ENCODE measurements at regions not wholly inside any gene's neighbourhood (a gene's known extent, or its start where the extent isn't known, plus 50 kb on each side); places are given as distances from the start of the nearest gene placed in this dataset.

DNA sequence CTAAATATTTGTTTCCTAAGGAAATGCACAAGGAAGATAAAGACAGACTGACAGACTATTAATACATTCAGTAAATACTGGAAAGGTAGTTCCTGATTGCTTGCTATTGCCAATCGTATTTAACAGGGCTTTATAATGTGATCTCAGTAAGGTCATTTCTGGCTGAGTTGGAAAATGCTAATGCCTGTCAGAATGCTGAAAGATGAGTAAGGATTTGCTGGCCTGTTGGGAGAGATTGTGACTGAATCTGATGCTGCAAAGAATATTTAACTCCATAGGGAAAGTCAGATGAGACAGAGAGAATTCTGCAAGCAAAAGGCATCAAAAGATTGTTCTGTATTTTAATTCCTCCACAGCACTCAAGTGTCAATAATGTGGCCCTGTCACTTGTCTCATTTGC lies 169.0 kb downstream of the BEND2 start:
- no peaks in the 10 kb centered on the region for H3K9me3 ChIP-seq (ENCODE audit: control insufficient read depth in 1 of 2, low read length in 2 of 2)
- no peaks in the 10 kb centered on the region for H3K27me3 ChIP-seq (ENCODE audit: insufficient read depth, low read length)
- ChIA-PET POLR2A (ENCODE audit: partially characterized antibody) (no interaction called here), CTCF (ENCODE audit: partially characterized antibody) (no interaction called here)
- H3K4me3 ChIP-seq (ENCODE audit: low read length in 2 of 2), result no peak overlapping the region
- no peaks in the 10 kb centered on the region for H3K4me1 ChIP-seq (ENCODE audit: insufficient read depth, low read length)
- intact Hi-C loops (cut with micrococcal nuclease), result no loop called here
- no peak for DNase-seq
- Mint-ChIP-seq H3K27me3 (no peaks in the 10 kb centered on the region), H3K4me1 (no peaks in the 10 kb centered on the region), H3K36me3 (no peaks in the 10 kb centered on the region), H3K4me3 (no peak overlapping the region), H3K27ac (no peak overlapping the region), H3K9me3 (peaks cover 0 to 3% (median 0%) of the 10 kb centered on the region in 8 donors)
- no peaks in the 10 kb centered on the region for H3K36me3 ChIP-seq (ENCODE audit: insufficient read depth, low read length)
- H3K27ac ChIP-seq (ENCODE audit: low read depth, low read length), result no peak overlapping the region

DNA sequence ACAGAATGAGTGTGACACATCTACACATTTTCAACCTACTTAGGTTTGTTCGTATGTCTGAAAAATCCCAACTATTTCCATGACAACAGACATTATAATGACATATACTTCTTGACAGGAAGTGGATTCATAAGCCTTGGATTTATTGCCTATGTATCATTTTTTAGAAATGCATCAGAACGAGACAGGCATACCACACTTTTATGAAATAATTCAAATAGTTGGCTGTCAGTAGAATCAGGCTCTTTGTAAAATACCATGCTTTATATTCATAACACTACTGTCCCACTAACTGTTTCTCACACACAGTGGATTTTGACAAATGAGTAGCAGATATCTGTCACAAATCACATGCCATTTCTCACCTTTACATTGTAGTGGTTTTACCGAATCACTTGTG lies 173.2 kb downstream of the BEND2 start:
- Histone ChIP-seq H3K9me3 (ENCODE audit: control insufficient read depth in 1 of 2, low read length in 2 of 2) (no peaks in the 10 kb centered on the region), H3K4me3 (ENCODE audit: low read length in 2 of 2) (no peak overlapping the region), H3K36me3 (ENCODE audit: insufficient read depth, low read length) (no peaks in the 10 kb centered on the region), H3K4me1 (ENCODE audit: insufficient read depth, low read length) (no peaks in the 10 kb centered on the region), H3K27me3 (ENCODE audit: insufficient read depth, low read length) (no peaks in the 10 kb centered on the region), H3K27ac (ENCODE audit: low read depth, low read length) (no peak overlapping the region)
- POLR2A ChIA-PET (ENCODE audit: partially characterized antibody), result no interaction called here
- Mint-ChIP-seq H3K27ac (no peak overlapping the region), H3K4me1 (no peaks in the 10 kb centered on the region), H3K4me3 (no peak overlapping the region), H3K9me3 (peaks cover 0 to 3% (median 0%) of the 10 kb centered on the region in 8 donors), H3K27me3 (peaks cover 0 to 1% of the 10 kb centered on the region in 2 donors), H3K36me3 (no peaks in the 10 kb centered on the region)
- intact Hi-C loops (cut with micrococcal nuclease), result no loop called here
- CTCF ChIA-PET (ENCODE audit: partially characterized antibody), result no interaction called here
- no peak for DNase-seq

DNA sequence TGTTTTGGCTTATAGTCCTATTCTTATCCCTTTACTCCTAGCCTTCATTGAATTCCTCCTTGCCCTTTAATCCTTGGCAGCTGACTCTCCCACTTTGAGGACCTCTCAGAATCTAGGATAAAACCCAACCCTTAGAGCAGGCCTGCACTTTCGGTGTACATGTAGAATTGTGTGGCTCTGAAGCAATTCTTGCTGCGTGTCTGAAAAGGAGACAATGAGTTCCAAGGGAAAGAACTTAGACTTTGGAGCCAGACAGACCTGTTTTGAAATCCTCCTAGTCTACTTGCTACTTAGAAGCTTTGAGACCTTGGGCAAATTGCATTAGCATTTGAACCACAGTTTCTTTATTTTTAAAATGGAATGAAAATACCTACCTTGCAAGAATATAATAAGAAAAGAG lies 175.2 kb downstream of the BEND2 start:
- no peak for DNase-seq
- Histone ChIP-seq H3K4me1 (ENCODE audit: insufficient read depth, low read length) (no peaks in the 10 kb centered on the region), H3K9me3 (ENCODE audit: control insufficient read depth in 1 of 2, low read length in 2 of 2) (no peaks in the 10 kb centered on the region), H3K36me3 (ENCODE audit: insufficient read depth, low read length) (no peaks in the 10 kb centered on the region), H3K4me3 (ENCODE audit: low read length in 2 of 2) (no peak overlapping the region), H3K27me3 (ENCODE audit: insufficient read depth, low read length) (no peaks in the 10 kb centered on the region), H3K27ac (ENCODE audit: low read depth, low read length) (no peak overlapping the region)
- ChIA-PET CTCF (ENCODE audit: partially characterized antibody) (no interaction called here), POLR2A (ENCODE audit: partially characterized antibody) (no interaction called here)
- Mint-ChIP-seq H3K4me1 (no peaks in the 10 kb centered on the region), H3K27ac (no peak overlapping the region), H3K27me3 (peaks cover 0 to 1% of the 10 kb centered on the region in 2 donors), H3K9me3 (peaks cover 0 to 2% (median 0%) of the 10 kb centered on the region in 8 donors), H3K36me3 (no peaks in the 10 kb centered on the region), H3K4me3 (no peak overlapping the region)
- intact Hi-C loops (cut with micrococcal nuclease), result no loop called here

DNA sequence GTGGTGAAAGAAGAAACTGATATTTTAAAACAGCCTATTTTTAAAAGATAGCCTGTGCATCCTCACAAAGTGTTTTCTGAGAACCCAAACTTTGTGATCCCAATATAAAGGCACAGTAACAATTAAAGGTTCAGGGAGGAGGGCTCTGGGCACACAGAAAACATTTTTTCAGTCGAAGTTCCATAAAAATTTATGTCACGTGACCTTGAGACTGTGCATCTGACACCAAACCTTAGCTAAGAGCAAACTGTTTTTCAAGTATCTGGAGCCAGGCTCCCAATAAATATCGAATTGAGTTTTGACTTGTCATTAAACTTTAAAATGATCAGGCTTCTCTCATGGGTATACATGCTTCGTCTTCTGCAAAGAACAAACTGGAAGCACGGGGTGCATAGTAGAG lies 177.9 kb downstream of the BEND2 start:
- intact Hi-C loops (cut with micrococcal nuclease), result no loop called here
- H3K27me3 Mint-ChIP-seq, result peaks cover 0 to 1% of the 10 kb centered on the region in 2 donors
- H3K9me3 ChIP-seq (ENCODE audit: control insufficient read depth in 1 of 2, low read length in 2 of 2), result no peaks in the 10 kb centered on the region
- no peak overlapping the region for H3K27ac Mint-ChIP-seq
- no peaks in the 10 kb centered on the region for H3K36me3 ChIP-seq (ENCODE audit: insufficient read depth, low read length)
- no peaks in the 10 kb centered on the region for H3K27me3 ChIP-seq (ENCODE audit: insufficient read depth, low read length)
- H3K9me3 Mint-ChIP-seq, result no peaks in the 10 kb centered on the region
- H3K4me1 ChIP-seq (ENCODE audit: insufficient read depth, low read length), result no peaks in the 10 kb centered on the region
- no peak overlapping the region for H3K27ac ChIP-seq (ENCODE audit: low read depth, low read length)
- no peaks in the 10 kb centered on the region for H3K4me1 Mint-ChIP-seq
- ChIA-PET CTCF (ENCODE audit: partially characterized antibody) (no interaction called here), POLR2A (ENCODE audit: partially characterized antibody) (no interaction called here)
- H3K4me3 Mint-ChIP-seq, result no peak overlapping the region
- H3K36me3 Mint-ChIP-seq, result no peaks in the 10 kb centered on the region
- H3K4me3 ChIP-seq (ENCODE audit: low read length in 2 of 2), result no peak overlapping the region
- no peak for DNase-seq

DNA sequence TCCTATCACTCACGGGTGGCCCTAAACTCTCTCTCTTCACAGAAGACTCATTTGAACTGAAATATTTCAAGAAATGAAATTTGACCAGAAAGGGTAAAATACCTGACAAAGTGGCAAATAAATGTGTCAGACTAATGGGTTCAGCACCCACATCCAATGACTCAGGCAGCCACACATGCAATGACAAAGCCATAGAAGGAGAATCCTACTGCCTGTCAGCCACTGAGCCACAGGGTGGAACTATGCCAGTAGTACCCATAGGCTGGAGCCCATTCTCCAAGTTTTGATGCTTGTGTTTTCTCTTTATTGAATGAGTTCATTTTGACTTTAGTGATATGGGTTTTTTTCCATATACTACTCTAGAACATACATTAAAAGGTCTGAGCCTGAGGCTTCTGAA lies 179.0 kb downstream of the BEND2 start:
- peaks cover 0 to 1% of the 10 kb centered on the region in 2 donors for H3K27me3 Mint-ChIP-seq
- intact Hi-C loops (cut with micrococcal nuclease), result no loop called here
- H3K4me3 ChIP-seq (ENCODE audit: low read length in 2 of 2), result no peak overlapping the region
- H3K4me1 ChIP-seq (ENCODE audit: insufficient read depth, low read length), result no peaks in the 10 kb centered on the region
- H3K9me3 Mint-ChIP-seq, result no peaks in the 10 kb centered on the region
- no peaks in the 10 kb centered on the region for H3K9me3 ChIP-seq (ENCODE audit: control insufficient read depth in 1 of 2, low read length in 2 of 2)
- ChIA-PET CTCF (ENCODE audit: partially characterized antibody) (no interaction called here), POLR2A (ENCODE audit: partially characterized antibody) (no interaction called here)
- H3K4me3 Mint-ChIP-seq, result no peak overlapping the region
- no peak overlapping the region for H3K27ac Mint-ChIP-seq
- H3K27ac ChIP-seq (ENCODE audit: low read depth, low read length), result no peak overlapping the region
- H3K36me3 Mint-ChIP-seq, result no peaks in the 10 kb centered on the region
- no peak for DNase-seq
- no peaks in the 10 kb centered on the region for H3K36me3 ChIP-seq (ENCODE audit: insufficient read depth, low read length)
- no peaks in the 10 kb centered on the region for H3K4me1 Mint-ChIP-seq
- no peaks in the 10 kb centered on the region for H3K27me3 ChIP-seq (ENCODE audit: insufficient read depth, low read length)

DNA sequence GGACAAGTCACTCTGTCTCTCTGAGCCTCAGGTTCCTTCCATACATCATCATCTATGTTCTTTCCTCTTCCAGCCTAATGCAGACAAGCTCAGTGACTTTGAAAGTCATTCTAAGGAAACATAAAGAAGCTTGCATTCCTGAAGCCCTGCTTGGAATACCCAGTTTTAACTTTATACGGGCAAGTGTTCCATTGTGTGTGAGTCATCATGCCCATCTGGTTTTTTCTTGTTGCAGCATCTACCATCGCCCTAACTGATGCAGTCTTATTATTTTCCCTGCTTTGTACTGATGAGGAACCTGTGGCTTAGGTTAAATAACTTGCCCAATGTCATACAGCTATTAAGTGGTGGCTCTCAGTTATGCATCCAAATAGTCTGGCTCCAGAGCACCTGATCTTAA lies 177.9 kb upstream of the RAI2 start:
- Mint-ChIP-seq H3K27me3 (peaks cover 0 to 1% of the 10 kb centered on the region in 2 donors), H3K4me3 (no peak overlapping the region), H3K4me1 (no peaks in the 10 kb centered on the region), H3K27ac (no peak overlapping the region), H3K36me3 (no peaks in the 10 kb centered on the region), H3K9me3 (no peaks in the 10 kb centered on the region)
- H3K36me3 ChIP-seq (ENCODE audit: insufficient read depth, low read length), result no peaks in the 10 kb centered on the region
- H3K4me1 ChIP-seq (ENCODE audit: insufficient read depth, low read length), result no peaks in the 10 kb centered on the region
- no peak for DNase-seq
- H3K4me3 ChIP-seq (ENCODE audit: low read length in 2 of 2), result no peak overlapping the region
- H3K27me3 ChIP-seq (ENCODE audit: insufficient read depth, low read length), result no peaks in the 10 kb centered on the region
- ChIA-PET CTCF (ENCODE audit: partially characterized antibody) (no interaction called here), POLR2A (ENCODE audit: partially characterized antibody) (no interaction called here)
- H3K9me3 ChIP-seq (ENCODE audit: control insufficient read depth in 1 of 2, low read length in 2 of 2), result no peaks in the 10 kb centered on the region
- intact Hi-C loops (cut with micrococcal nuclease), result no loop called here
- no peak overlapping the region for H3K27ac ChIP-seq (ENCODE audit: low read depth, low read length)

DNA sequence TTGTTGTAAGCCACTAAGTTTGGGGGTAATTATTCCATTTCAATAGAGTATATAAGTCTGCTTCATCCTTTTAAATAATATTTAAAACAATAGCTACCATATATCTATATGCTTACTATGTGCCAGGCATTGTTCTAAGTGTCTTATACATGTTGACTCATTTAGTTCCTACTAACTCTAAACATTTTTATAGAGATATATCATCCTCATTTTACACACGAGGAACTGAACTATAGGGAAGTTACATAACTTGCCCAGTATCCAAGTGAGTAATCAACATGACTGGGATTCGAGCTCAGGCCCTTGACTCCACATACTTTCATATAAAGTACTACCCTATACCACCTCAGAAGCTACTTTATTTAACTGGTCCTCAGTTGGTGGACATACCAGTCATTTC lies 175.3 kb upstream of the RAI2 start:
- Histone ChIP-seq H3K4me3 (ENCODE audit: low read length in 2 of 2) (no peak overlapping the region), H3K36me3 (ENCODE audit: insufficient read depth, low read length) (no peaks in the 10 kb centered on the region), H3K27me3 (ENCODE audit: insufficient read depth, low read length) (no peaks in the 10 kb centered on the region), H3K27ac (ENCODE audit: low read depth, low read length) (no peak overlapping the region), H3K4me1 (ENCODE audit: insufficient read depth, low read length) (no peaks in the 10 kb centered on the region), H3K9me3 (ENCODE audit: control insufficient read depth in 1 of 2, low read length in 2 of 2) (no peaks in the 10 kb centered on the region)
- H3K27me3 Mint-ChIP-seq, result no peaks in the 10 kb centered on the region
- ChIA-PET POLR2A (ENCODE audit: partially characterized antibody) (no interaction called here), CTCF (ENCODE audit: partially characterized antibody) (no interaction called here)
- intact Hi-C loops (cut with micrococcal nuclease), result no loop called here
- no peaks in the 10 kb centered on the region for H3K9me3 Mint-ChIP-seq
- no peaks in the 10 kb centered on the region for H3K36me3 Mint-ChIP-seq
- H3K4me3 Mint-ChIP-seq, result no peak overlapping the region
- H3K27ac Mint-ChIP-seq, result no peak overlapping the region
- no peak for DNase-seq
- H3K4me1 Mint-ChIP-seq, result no peaks in the 10 kb centered on the region

DNA sequence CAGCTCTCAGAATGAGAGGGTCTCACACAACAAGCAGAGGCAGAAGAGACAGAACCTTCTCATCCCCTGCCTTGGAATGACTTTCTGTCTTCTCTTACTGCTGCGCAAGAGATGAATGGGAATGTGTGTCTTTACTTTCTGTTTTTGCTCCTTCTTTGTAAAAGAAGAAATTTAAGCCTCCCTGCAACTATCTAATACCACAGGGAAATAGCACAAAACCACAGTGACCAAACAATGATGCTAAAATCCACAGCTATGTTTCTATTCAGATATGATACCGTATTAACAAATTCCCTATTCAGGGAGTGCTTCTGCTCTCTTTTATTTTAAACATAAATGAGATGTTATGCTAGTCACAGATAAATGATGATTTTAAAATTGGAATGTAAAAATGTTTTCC lies 173.8 kb upstream of the RAI2 start:
- no peaks in the 10 kb centered on the region for H3K9me3 Mint-ChIP-seq
- Histone ChIP-seq H3K27ac (ENCODE audit: low read depth, low read length) (no peak overlapping the region), H3K4me1 (ENCODE audit: insufficient read depth, low read length) (no peaks in the 10 kb centered on the region), H3K27me3 (ENCODE audit: insufficient read depth, low read length) (no peaks in the 10 kb centered on the region), H3K36me3 (ENCODE audit: insufficient read depth, low read length) (no peaks in the 10 kb centered on the region), H3K4me3 (ENCODE audit: low read length in 2 of 2) (no peak overlapping the region), H3K9me3 (ENCODE audit: control insufficient read depth in 1 of 2, low read length in 2 of 2) (no peaks in the 10 kb centered on the region)
- no peaks in the 10 kb centered on the region for H3K27me3 Mint-ChIP-seq
- H3K36me3 Mint-ChIP-seq, result no peaks in the 10 kb centered on the region
- POLR2A ChIA-PET (ENCODE audit: partially characterized antibody), result no interaction called here
- H3K4me3 Mint-ChIP-seq, result no peak overlapping the region
- intact Hi-C loops (cut with micrococcal nuclease), result no loop called here
- no peak for DNase-seq
- no peak overlapping the region for H3K27ac Mint-ChIP-seq
- CTCF ChIA-PET (ENCODE audit: partially characterized antibody), result no interaction called here
- no peaks in the 10 kb centered on the region for H3K4me1 Mint-ChIP-seq

All from CD4-positive, alpha-beta memory T cell (primary cell).